ENCODE measurements at regions not wholly inside any gene's neighbourhood (a gene's known extent, or its start where the extent isn't known, plus 50 kb on each side); places are given as distances from the start of the nearest gene placed in this dataset.

GRCh38 chr10:124225467-124226270 is 132.3 kb upstream of the CHST15 start:
- DNase-seq, result no peak

DNA sequence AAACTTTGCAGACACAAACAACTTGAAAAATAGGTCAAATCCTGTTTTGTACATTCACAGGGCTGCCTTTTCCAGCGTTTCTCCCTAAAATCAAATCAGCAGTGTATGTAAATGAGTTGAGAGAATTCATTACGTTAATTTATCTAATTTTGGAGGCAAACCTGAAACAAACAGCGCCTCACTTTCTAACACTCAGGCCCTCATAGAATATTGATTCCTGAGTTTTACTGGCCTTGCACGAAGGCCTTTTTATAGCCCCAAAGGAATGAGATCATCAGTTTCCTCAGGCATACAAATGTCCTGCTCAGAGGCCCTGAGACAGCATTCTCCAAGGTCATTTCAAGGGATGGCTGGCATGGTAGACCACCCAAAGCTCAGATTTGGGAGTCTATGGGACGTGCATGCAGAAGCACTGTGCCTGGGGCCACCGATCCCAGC is 131.7 kb upstream of the CHST15 start:
- DNase-seq, result no peak

- DNase-seq, result no peak
Observed at GRCh38 chr10:124224331-124225028, 131.1 kb upstream of the CHST15 start.

GRCh38 chr10:124223711-124224085 is 130.3 kb upstream of the CHST15 start:
- no peak for DNase-seq

- DNase-seq, result no peak
Observed at GRCh38 chr10:124222988-124223710, 129.8 kb upstream of the CHST15 start.

- no peak for DNase-seq
Observed at GRCh38 chr10:124222318-124222987, 129.1 kb upstream of the CHST15 start.

GRCh38 chr10:124221356-124222317 is 128.2 kb upstream of the CHST15 start:
- no peak for DNase-seq

GRCh38 chr10:124220971-124221355 is 127.6 kb upstream of the CHST15 start:
- DNase-seq, result no peak

DNA sequence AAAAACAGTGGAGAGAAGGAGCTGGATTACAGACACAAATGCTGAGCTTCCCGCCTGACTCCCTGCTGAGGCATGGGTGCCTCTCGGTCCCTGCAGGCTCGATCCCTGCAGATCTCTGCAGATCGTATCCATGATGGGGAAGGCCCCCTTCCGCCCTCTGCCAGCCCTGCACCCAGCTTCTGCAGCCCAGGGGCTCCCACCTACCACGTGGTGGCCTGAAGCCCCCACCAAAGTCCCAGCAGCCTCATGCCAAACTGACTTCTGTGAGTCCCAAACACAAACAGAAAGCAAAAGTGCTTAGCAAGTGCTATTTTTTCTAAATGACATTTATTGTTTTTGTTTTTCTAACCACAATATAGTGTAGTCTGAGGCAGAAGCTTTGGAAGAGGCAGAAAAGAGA is 127.1 kb upstream of the CHST15 start:
- no peak for DNase-seq

- no peak for DNase-seq
Observed at GRCh38 chr10:124219655-124220054, 126.3 kb upstream of the CHST15 start.

DNA sequence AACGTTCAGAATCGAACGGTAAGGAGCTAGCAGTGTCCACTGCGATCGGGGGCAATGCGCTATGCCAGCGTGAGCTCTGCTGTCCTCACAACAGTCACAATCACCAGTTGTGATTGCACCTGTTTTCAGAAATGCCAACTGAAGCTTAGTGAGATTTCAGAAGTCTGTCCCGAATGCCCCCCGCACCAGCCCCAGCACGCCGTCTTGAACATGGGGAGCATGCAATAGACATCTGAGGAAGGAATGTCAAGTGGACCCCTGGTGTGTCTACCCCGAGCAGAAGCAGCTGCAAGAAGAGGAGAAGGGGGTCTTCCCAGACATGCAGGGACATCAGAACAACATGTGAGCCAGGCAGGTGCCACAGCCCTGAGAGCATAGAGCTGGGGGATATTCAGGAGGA is 125.7 kb upstream of the CHST15 start:
- DNase-seq, result no peak

DNA sequence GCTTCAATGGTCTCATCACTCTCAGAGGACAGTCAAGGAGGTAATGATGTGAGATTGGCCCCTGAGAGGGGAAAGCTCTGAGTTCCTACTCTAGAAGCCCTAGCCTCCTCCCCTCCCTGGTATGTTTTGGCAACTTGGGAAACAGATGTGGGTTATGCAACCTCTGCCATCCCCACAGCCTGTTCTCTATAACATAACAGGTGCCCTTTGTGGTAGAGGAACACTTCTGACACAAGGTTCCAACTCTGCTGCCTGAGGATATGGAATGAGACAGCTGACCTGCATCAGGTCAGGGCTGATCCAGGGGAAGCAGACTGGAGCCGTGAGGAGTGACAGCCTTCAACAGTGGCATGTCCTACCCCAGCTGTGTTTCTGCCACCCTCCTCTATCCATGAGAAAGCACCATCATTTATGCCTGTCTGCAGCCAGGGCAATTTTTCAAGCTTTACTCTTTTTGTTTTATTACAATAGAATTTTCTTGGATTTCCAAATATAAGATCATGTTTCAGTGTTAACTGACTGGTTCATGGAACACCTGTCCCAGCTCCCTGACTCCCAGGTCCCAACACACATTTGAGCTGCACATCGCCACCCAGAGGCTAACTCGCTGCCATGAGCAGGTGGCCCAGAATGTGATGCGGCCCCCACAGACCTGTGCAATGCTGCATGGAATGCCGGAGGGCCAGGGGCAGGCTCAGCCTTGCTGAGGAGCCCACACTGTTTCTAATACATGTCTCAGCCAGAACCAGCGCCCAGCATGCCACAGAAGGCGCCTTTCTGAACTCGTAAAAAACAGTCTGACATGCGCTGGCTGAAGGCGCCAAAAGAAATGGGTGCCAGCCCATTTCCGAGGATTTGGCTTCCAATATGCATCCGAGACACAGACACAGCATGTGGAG is 124.8 kb upstream of the CHST15 start:
- no peak for DNase-seq

GRCh38 chr10:124217031-124217430 is 123.6 kb upstream of the CHST15 start:
- no peak for DNase-seq

- no peak for DNase-seq
Observed at GRCh38 chr10:124214610-124215375, 121.4 kb upstream of the CHST15 start.

DNA sequence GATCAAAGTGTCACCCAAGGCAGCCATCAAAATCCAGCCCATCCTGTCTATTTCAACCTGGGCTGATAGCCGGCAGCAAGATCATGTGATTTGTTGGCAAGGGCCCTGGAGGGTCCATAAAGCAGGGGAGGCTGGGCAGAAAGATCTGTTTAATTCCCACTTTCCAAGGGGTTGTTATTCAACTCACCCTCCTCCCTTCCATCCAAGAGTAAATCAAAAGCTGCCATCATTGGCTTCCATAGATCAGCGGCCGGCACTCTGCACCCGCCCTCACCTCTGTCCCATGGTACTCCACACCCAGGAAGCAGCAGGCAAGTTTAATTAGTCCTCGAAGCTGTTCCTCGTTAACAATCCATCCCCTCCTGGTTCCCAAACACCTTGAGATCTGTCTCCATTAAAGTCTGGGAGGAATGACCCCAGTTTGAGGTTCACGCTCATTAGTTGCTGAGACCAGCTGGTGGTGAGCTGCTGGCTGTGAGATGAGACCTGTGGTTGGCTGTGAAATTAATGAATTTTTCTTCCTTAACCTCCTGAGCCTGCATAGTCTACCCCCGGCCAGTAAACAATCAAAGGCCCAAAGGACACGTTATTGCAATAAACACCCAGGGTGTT is 120.6 kb upstream of the CHST15 start:
- no peak for DNase-seq

DNA sequence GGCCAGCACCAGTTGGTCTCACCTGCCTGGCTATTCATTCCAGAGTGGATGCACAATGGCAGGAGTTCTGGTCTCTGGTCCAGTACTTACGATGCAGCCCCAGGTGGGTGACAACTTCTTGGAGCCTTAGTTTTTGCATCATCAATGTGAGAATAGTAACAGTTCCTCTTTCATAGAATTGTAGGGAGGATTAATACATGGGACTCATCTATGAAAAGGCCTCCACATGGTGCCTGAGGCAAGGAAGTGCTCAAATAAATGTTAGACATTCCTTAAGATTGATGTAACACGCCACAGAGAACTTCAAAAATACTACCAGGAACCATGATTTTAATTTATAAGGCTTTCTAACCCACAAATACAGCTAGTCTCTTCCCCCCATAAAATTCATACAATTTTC is 120.1 kb upstream of the CHST15 start:
- no peak for DNase-seq

GRCh38 chr10:124212702-124213101 is 119.3 kb upstream of the CHST15 start:
- no peak for DNase-seq

GRCh38 chr10:124211921-124212320 is 118.5 kb upstream of the CHST15 start:
- no peak for DNase-seq

GRCh38 chr10:124210263-124210662 is 116.9 kb upstream of the CHST15 start:
- no peak for DNase-seq

GRCh38 chr10:124207391-124207790 is 114.0 kb upstream of the CHST15 start:
- no peak for DNase-seq
